HEK293 (cell line): ENCODE measurements at regions not wholly inside any gene's neighbourhood (a gene's known extent, or its start where the extent isn't known, plus 50 kb on each side); places are given as distances from the start of the nearest gene placed in this dataset.

Experiments used
- ATF2 ChIP-seq: fragments of 450-650 bp; formaldehyde crosslinking; IDR thresholded peaks from 2 replicates; pipeline ENCODE4 v1.5.1; 2016; ENCODE audit warnings: missing biosample characterization, missing genetic modification characterization, low read depth
- CTCF ChIP-seq: fragments of 450-650 bp; formaldehyde crosslinking; IDR thresholded peaks from 2 replicates; pipeline ENCODE4 v1.5.1; 2016; ENCODE audit warnings: missing biosample characterization, missing genetic modification characterization
- MZF1 ChIP-seq: fragments of 450-650 bp; formaldehyde crosslinking; IDR thresholded peaks from 2 replicates; pipeline ENCODE4 v1.5.1; 2017; ENCODE audit warnings: missing biosample characterization, missing genetic modification characterization, borderline replicate concordance
- PBX3 ChIP-seq: sonication (generic); formaldehyde crosslinking; IDR thresholded peaks from 2 replicates; pipeline ENCODE4 v1.8.1; 2022; ENCODE audit warnings: mild to moderate bottlenecking, moderate library complexity, missing genetic modification reagents
- PRDM4 ChIP-seq: fragments of 450-650 bp; formaldehyde crosslinking; IDR thresholded peaks from 2 replicates; pipeline ENCODE4 v1.5.1; 2017; ENCODE audit warnings: missing biosample characterization, missing genetic modification characterization
- ZNF121 ChIP-seq: fragments of 450-650 bp; formaldehyde crosslinking; IDR thresholded peaks from 2 replicates; pipeline ENCODE4 v1.5.1; 2016; ENCODE audit warnings: missing biosample characterization, missing genetic modification characterization
- ZNF146 ChIP-seq: fragments of 450-650 bp; formaldehyde crosslinking; IDR thresholded peaks from 2 replicates; pipeline ENCODE4 v1.5.1; 2016; ENCODE audit warnings: missing biosample characterization, missing genetic modification characterization
- ZNF24 ChIP-seq: fragments of 450-650 bp; formaldehyde crosslinking; IDR thresholded peaks from 2 replicates; pipeline ENCODE4 v1.5.1; 2016; ENCODE audit warnings: missing biosample characterization, missing genetic modification characterization
- ZNF302 ChIP-seq: fragments of 450-650 bp; formaldehyde crosslinking; IDR thresholded peaks from 2 replicates; pipeline ENCODE4 v1.5.1; 2016; ENCODE audit warnings: missing biosample characterization, missing genetic modification characterization, low read depth
- ZNF350 ChIP-seq: fragments of 450-650 bp; formaldehyde crosslinking; IDR thresholded peaks from 2 replicates; pipeline ENCODE4 v1.5.0; 2017; ENCODE audit warnings: missing biosample characterization, mild to moderate bottlenecking, missing genetic modification characterization
- ZNF513 ChIP-seq: fragments of 450-650 bp; IDR thresholded peaks from 2 replicates; pipeline ENCODE4 v1.5.1; 2018; ENCODE audit warnings: missing biosample characterization, missing genetic modification characterization
- ZNF549 ChIP-seq: fragments of 450-650 bp; IDR thresholded peaks from 2 replicates; pipeline ENCODE4 v1.5.1; 2018; ENCODE audit warnings: missing biosample characterization, missing genetic modification characterization, mild to moderate bottlenecking, inconsistent platforms, moderate library complexity
- ZNF610 ChIP-seq: fragments of 450-650 bp; formaldehyde crosslinking; IDR thresholded peaks from 2 replicates; pipeline ENCODE4 v1.5.1; 2016; ENCODE audit warnings: missing biosample characterization, missing genetic modification characterization, borderline replicate concordance
- ZNF670 ChIP-seq: fragments of 450-650 bp; formaldehyde crosslinking; IDR thresholded peaks from 2 replicates; pipeline ENCODE4 v1.5.1; 2016; ENCODE audit warnings: missing biosample characterization, missing genetic modification characterization, low read depth

- TF ChIP-seq ZNF513 (tag by site-specific recombination) (no peak), ZNF670 (tag by site-specific recombination) (no peak), ZNF302 (tag by site-specific recombination) (no peak), CTCF (tag by site-specific recombination) (no peak), ATF2 (no peak), MZF1 (tag by site-specific recombination) (no peak), PRDM4 (no peak), ZNF350 (no peak), PBX3 (CRISPR knock-in tag) (no peak), ZNF24 (no peak), ZNF549 (no peak), ZNF610 (tag by site-specific recombination) (no peak), ZNF121 (no peak), ZNF146 (no peak)
Observed at GRCh38 chr12:91505006-91505405, 322.4 kb upstream of the DCN start.
